Liver (tissue), 8 donors: ENCODE measurements at regions not wholly inside any gene's neighbourhood (a gene's known extent, or its start where the extent isn't known, plus 50 kb on each side); places are given as distances from the start of the nearest gene placed in this dataset.

ENCODE experiments used
- DNase-seq: peaks from one replicate; pipeline ENCODE4 v3.0.0-alpha.2; 2017; ENCODE audit warnings: low spot score
- H3K27ac ChIP-seq, 2 donors: one replicate each; pipeline ENCODE4 v1.7.0; 2013; ENCODE audit warnings: inconsistent platforms in 2 of 2, low read length in 2 of 2, control low read depth in 1 of 2, low read depth in 1 of 2, mild to moderate bottlenecking in 1 of 2
- H3K27me3 ChIP-seq, 4 donors: one replicate each; pipeline versions ENCODE4 v1.6.1 to v1.7.0; 2013; ENCODE audit warnings: low read length in 3 of 4, inconsistent platforms in 1 of 4, mild to moderate bottlenecking in 1 of 4, moderate library complexity in 1 of 4; ENCODE audit not compliant: control insufficient read depth in 4 of 4, insufficient read depth in 4 of 4
- H3K36me3 ChIP-seq, 4 donors: one replicate each; pipeline versions ENCODE4 v1.6.1 to v1.7.0; 2013; ENCODE audit warnings: low read length in 3 of 4, mild to moderate bottlenecking in 3 of 4, low read depth in 1 of 4, moderate library complexity in 1 of 4; ENCODE audit not compliant: control insufficient read depth in 4 of 4, insufficient read depth in 3 of 4
- H3K4me1 ChIP-seq, 4 donors: one replicate each; pipeline versions ENCODE4 v1.6.1 to v1.7.0; 2013; ENCODE audit warnings: low read length in 3 of 4, mild to moderate bottlenecking in 3 of 4, moderate library complexity in 1 of 4; ENCODE audit not compliant: control insufficient read depth in 4 of 4, insufficient read depth in 4 of 4
- H3K4me3 ChIP-seq, 3 donors: one replicate each; pipeline versions ENCODE4 v1.6.1 to v1.7.0; 2013; ENCODE audit warnings: low read length in 3 of 3, control low read depth in 1 of 3, low read depth in 1 of 3, mild to moderate bottlenecking in 1 of 3
- H3K9ac ChIP-seq, 2 donors: one replicate each; pipeline ENCODE4 v1.7.0; 2013; ENCODE audit warnings: low read length in 2 of 2, mild to moderate bottlenecking in 2 of 2, moderate library complexity in 2 of 2, control low read depth in 1 of 2, low read depth in 1 of 2
- H3K9me3 ChIP-seq, 4 donors: one replicate each; pipeline versions ENCODE4 v1.6.1 to v1.7.0; 2013; ENCODE audit warnings: low read length in 3 of 4; ENCODE audit not compliant: control insufficient read depth in 4 of 4
- ATF3 ChIP-seq: IDR thresholded peaks from 2 replicates; pipeline ENCODE4 v1.6.1; 2016; ENCODE audit warnings: antibody characterized with exemption
- CTCF ChIP-seq: fragments of 150-350 bp; IDR thresholded peaks from 2 replicates; pipeline ENCODE4 v1.5.1; 2017; ENCODE audit warnings: improper control_type of control experiment, low read depth, low read length; ENCODE audit not compliant: missing input control
- EGR1 ChIP-seq, 2 donors: IDR thresholded peaks; 2 replicates each; pipeline ENCODE4 v1.6.1; 2016 to 2018; ENCODE audit warnings: antibody characterized with exemption in 2 of 2, low read depth in 2 of 2
- FOXA1 ChIP-seq: IDR thresholded peaks from 2 replicates; pipeline ENCODE4 v1.6.1; 2016; ENCODE audit warnings: antibody characterized with exemption
- FOXA2 ChIP-seq: IDR thresholded peaks from 2 replicates; pipeline ENCODE4 v1.6.1; 2016; ENCODE audit warnings: antibody characterized with exemption
- GABPA ChIP-seq, 2 donors: IDR thresholded peaks in 1 of 2; conservative IDR thresholded peaks in 1 of 2; 2 replicates each; pipeline ENCODE4 v1.6.1; 2016; ENCODE audit warnings: antibody characterized with exemption in 2 of 2, mild to moderate bottlenecking in 1 of 2, moderate library complexity in 1 of 2
- HNF4A ChIP-seq, 2 donors: conservative IDR thresholded peaks; 2 replicates each; pipeline ENCODE4 v1.6.1; 2016; ENCODE audit warnings: antibody characterized with exemption in 2 of 2, mild to moderate bottlenecking in 2 of 2
- HNF4G ChIP-seq: IDR thresholded peaks from 2 replicates; pipeline ENCODE4 v1.6.1; 2016; ENCODE audit warnings: antibody characterized with exemption
- JUND ChIP-seq, 2 donors: IDR thresholded peaks; 2 replicates each; pipeline ENCODE4 v1.6.1; 2016; ENCODE audit warnings: antibody characterized with exemption in 2 of 2
- MAX ChIP-seq: IDR thresholded peaks from 2 replicates; pipeline ENCODE4 v1.6.1; 2016; ENCODE audit warnings: antibody characterized with exemption
- NR2F2 ChIP-seq: IDR thresholded peaks from 2 replicates; pipeline ENCODE4 v1.6.1; 2016; ENCODE audit warnings: antibody characterized with exemption
- RAD21 ChIP-seq, 2 donors: IDR thresholded peaks; 2 replicates each; pipeline ENCODE4 v1.6.1; 2016; ENCODE audit warnings: antibody characterized with exemption in 2 of 2, mild to moderate bottlenecking in 2 of 2
- REST ChIP-seq: IDR thresholded peaks from 2 replicates; pipeline ENCODE4 v1.6.1; 2016; ENCODE audit warnings: antibody characterized with exemption, mild to moderate bottlenecking
- RXRA ChIP-seq, 2 donors: IDR thresholded peaks; 2 replicates each; pipeline ENCODE4 v1.6.1; 2017 to 2018; ENCODE audit warnings: antibody characterized with exemption in 2 of 2, mild to moderate bottlenecking in 1 of 2
- SP1 ChIP-seq: IDR thresholded peaks from 2 replicates; pipeline ENCODE4 v1.6.1; 2018; ENCODE audit warnings: antibody characterized with exemption, mild to moderate bottlenecking
- TAF1 ChIP-seq: conservative IDR thresholded peaks from 2 replicates; pipeline ENCODE4 v1.6.1; 2016; ENCODE audit warnings: antibody characterized with exemption, mild to moderate bottlenecking
- YY1 ChIP-seq: IDR thresholded peaks from 2 replicates; pipeline ENCODE4 v1.6.1; 2016; ENCODE audit warnings: antibody characterized with exemption, mild to moderate bottlenecking
- ZBTB33 ChIP-seq: IDR thresholded peaks from 2 replicates; pipeline ENCODE4 v1.6.1; 2016; ENCODE audit warnings: antibody characterized with exemption
- WGBS: extraction: QIAGEN DNeasy Blood & Tissue Kit; methylation state at CpG from one replicate; pipeline ENCODE4 v1.1.7; 2013; 5-methylcytosine and 5-hydroxymethylcytosine counted together
- donor health status: healthy.
- donor health status: healthy.
- donor health status: healthy.
- donor health status: healthy.
- donor health status: healthy.

- WGBS = 98% methylated on average over 1 of the region's 1 CpG
- no peaks in the 10 kb centered on the region for H3K9me3 ChIP-seq
- H3K9ac ChIP-seq = no peak overlapping the region
- H3K27me3 ChIP-seq = no peaks in the 10 kb centered on the region
- H3K4me1 ChIP-seq = peaks cover 0 to 3% (median 0%) of the 10 kb centered on the region in 4 donors
- no peak for TF ChIP-seq RXRA (IDR thresholded peaks at IDR 0.05)
- no peak for TF ChIP-seq MAX
- no peak for TF ChIP-seq REST
- no peak for TF ChIP-seq NR2F2
- TF ChIP-seq GABPA (IDR thresholded peaks at IDR 0.05 in 1 of 2, conservative IDR thresholded peaks at IDR 0.05 in 1 of 2) = no peak
- TF ChIP-seq HNF4G = no peak
- no peak for TF ChIP-seq FOXA1
- no peak for TF ChIP-seq ZBTB33
- no peak for TF ChIP-seq TAF1
- no peak for TF ChIP-seq HNF4A (conservative IDR thresholded peaks at IDR 0.05)
- TF ChIP-seq CTCF = no peak
- no peak for TF ChIP-seq EGR1 (IDR thresholded peaks at IDR 0.05; ENCODE audit: low read depth in 2 of 2)
- TF ChIP-seq SP1 = no peak
- no peak for TF ChIP-seq YY1
- no peak for TF ChIP-seq JUND (IDR thresholded peaks at IDR 0.05)
- H3K4me3 ChIP-seq = no peak overlapping the region
- no peak for DNase-seq
- no peak overlapping the region for H3K27ac ChIP-seq
- H3K36me3 ChIP-seq = no peaks in the 10 kb centered on the region
These were observed 210.2 kb upstream of the CITED2 start for GRCh38 chr6:139584599-139584998.

GRCh38 chr6:139583420-139583819 lies 209.0 kb upstream of the CITED2 start:
- 77% methylated on average over 3 of the region's 3 CpGs for WGBS
- H3K27me3 ChIP-seq = no peaks in the 10 kb centered on the region

More at GRCh38 chr6:139583420-139583819, 209.0 kb upstream of the CITED2 start:
- Histone ChIP-seq H3K9me3 (no peaks in the 10 kb centered on the region), H3K9ac (no peak overlapping the region), H3K4me1 (peaks cover 0 to 3% (median 0%) of the 10 kb centered on the region in 4 donors), H3K36me3 (no peaks in the 10 kb centered on the region), H3K4me3 (no peak overlapping the region), H3K27ac (no peak overlapping the region)
- TF ChIP-seq RAD21 (IDR thresholded peaks at IDR 0.05) = no peak
- TF ChIP-seq YY1 = no peak
- TF ChIP-seq ATF3 = no peak
- TF ChIP-seq JUND (IDR thresholded peaks at IDR 0.05) = no peak
- no peak for TF ChIP-seq MAX
- no peak for TF ChIP-seq GABPA (IDR thresholded peaks at IDR 0.05 in 1 of 2, conservative IDR thresholded peaks at IDR 0.05 in 1 of 2)
- no peak for TF ChIP-seq RXRA (IDR thresholded peaks at IDR 0.05)
- no peak for TF ChIP-seq HNF4A (conservative IDR thresholded peaks at IDR 0.05)
- TF ChIP-seq TAF1 = no peak
- no peak for TF ChIP-seq FOXA2
- TF ChIP-seq ZBTB33 = no peak
- TF ChIP-seq CTCF = no peak
- no peak for TF ChIP-seq EGR1 (IDR thresholded peaks at IDR 0.05; ENCODE audit: low read depth in 2 of 2)
- no peak for TF ChIP-seq FOXA1
- DNase-seq = no peak
